GM19025 (cell line): ENCODE measurements at regions not wholly inside any gene's neighbourhood (a gene's known extent, or its start where the extent isn't known, plus 50 kb on each side); places are given as distances from the start of the nearest gene placed in this dataset.

Source experiments
- ATAC-seq: cut with Tn5 transposase; IDR thresholded peaks from one replicate; pipeline ENCODE4 v1.9.1; 2021; ENCODE audit warnings: mild to moderate bottlenecking, low read depth, moderate library complexity; ENCODE audit not compliant: unreplicated experiment

DNA sequence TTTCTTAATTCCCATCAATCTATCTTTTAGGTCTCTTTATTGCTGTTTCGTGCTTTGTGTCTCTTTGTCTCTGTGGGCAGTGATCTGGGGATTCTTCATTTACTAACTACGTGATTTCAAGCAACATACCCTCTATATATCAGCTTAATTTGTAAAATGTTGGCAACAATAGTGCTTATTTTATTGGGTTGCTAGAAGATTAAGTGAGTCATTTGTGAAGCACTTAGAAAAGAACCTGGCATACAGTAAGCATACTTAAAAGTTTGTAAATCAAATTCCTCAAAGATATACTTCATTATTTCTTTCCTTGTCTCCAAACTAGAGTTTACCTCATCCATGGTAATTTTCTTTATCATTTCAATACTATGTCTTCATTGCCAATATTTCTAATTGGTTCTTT lies 669.7 kb downstream of the MAT2B start:
- no peak for ATAC-seq

DNA sequence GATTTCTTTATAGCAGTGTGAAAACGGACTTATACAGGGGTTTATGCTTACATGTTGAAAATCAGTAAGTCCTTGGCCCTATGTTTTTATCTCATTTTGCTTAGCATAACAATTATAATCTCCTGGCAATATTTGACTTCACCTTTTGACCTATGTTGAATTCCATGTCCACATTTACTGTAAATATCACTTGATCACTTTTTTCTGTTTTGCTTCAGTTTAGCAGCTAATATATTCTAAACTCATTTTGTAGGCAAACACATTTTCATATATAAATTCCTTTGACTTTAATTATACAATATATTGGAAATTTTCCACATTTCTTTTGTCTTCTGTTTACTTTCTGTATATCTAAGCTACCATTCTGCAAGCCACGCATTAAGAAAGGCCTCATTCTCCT lies 674.0 kb downstream of the MAT2B start:
- no peak for ATAC-seq

DNA sequence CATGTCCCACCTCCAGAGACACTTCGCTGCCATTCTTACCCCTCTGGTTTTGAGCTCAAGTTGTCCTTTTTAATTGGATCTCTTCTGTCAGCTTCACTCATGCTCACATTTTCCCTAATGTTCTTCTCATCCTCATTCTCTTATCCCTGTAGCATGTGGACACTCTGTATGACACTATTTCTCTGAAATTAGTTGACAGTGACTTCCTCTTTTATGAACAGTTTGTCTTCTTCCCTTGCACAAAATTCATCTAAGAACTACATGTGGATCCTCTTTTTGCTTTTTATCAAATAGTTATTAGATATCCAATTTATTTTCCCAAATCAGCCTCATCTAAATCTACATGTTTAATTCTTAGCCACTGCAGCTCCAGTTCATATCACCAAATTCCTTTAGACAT lies 676.2 kb downstream of the MAT2B start:
- ATAC-seq: no peak

DNA sequence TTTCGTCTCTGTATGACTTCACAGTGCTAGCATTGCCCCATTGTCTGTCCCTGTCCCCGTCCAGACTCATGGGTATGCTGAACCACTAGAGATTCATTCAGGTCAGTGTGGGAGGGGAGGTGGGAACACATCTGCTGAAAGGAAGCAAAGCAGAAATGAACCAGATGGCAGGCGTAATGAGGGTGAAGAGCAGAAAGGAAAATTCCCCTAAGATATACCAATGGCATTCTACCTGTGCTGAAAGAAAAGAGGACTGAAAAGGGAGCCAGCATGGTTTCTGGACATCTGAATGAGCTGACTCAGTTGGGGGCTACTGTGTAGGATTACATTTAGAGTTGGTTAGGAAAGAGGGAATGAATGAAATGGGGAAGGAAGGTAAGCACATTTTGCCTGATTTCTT lies 678.7 kb downstream of the MAT2B start:
- no peak for ATAC-seq

- no peak for ATAC-seq
These were observed 679.6 kb downstream of the MAT2B start for GRCh38 chr5:164185000-164185399.

GRCh38 chr5:164186550-164186949 lies 681.1 kb downstream of the MAT2B start:
- no peak for ATAC-seq

DNA sequence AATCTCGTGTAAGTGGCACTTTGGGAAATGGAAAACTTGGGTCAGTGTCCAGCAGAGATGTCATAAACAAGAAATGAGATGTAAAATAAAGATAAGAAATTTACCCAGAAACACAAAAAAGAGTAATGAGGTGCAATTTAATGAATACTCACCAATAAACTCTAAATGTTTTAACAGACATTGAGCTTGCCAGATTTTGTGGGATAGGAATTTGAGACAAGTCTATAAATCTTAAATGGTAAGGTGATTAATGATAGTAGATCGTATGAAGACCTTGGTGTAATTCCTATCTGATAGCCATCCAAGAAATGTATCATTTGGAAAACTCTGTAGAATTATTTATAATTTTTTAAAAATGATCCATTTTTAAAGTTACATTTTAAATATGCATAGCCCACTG lies 682.4 kb downstream of the MAT2B start:
- no peak for ATAC-seq

GRCh38 chr5:164188733-164189148 lies 683.3 kb downstream of the MAT2B start:
- no peak for ATAC-seq

DNA sequence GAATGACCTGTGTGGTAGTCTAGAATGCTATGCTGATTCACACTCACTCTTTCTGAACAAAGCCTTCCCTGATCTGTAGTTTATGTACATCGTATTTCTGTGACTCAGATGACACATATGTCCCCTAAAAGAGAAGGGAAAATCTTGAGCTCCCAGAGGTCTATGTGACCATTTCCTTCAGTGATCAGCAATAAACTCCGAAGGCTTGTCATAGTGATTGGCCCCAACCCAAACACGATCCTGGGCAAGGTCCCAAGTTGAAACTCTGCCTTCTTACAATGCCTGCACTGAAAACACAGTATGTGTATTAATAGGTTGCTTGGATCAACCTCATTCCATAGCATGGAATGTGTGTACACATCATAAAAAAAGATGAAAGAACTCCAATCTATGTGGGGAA lies 685.8 kb downstream of the MAT2B start:
- no peak for ATAC-seq

DNA sequence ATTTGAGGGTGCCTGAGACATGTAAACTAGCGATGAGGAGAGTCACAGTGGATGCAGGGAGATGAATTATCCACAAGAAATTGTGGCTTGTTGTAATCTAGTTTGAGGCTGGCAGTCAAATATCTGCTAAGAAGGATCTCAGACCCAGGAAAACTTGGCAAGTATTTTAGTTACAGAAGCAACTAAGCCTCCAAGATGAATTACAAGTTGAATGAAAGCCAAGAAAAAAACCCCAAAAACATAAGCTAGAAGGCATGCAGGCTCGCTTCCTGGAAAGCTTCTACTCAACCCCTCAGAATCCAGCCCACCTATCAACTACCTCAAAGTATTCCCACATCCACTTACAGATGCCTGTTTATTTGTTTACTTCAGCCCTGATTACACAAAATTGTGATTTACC lies 696.9 kb downstream of the MAT2B start:
- ATAC-seq: no peak

DNA sequence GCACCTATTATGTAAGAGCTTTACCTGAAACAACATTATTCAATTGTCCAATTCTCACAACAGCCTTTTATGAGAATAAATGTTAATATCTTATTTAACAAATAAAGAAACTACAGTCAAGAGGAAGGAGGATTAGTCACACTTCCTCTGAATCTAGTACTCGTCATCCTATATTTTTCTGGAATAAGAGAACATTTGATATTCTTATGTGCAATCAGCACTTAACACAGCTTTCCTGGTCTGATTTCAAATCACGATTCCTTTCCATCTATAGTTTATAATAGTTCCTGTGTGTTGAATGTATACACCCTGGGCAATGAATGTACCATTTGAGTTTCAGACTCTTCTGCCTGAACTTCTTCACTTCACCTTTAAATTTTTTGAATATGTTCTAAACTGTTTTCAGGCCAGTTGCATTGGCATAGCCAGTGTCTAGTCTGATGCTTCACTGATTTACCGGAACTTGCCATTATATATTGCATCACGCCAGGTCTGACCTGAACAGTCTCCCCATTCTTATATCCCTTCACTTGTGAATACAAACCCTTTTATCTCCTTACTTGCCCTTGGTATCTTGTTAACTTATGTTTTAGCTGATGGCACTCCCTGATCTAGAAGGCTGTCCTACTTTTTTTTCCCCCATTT lies 698.3 kb downstream of the MAT2B start:
- ATAC-seq: no peak

DNA sequence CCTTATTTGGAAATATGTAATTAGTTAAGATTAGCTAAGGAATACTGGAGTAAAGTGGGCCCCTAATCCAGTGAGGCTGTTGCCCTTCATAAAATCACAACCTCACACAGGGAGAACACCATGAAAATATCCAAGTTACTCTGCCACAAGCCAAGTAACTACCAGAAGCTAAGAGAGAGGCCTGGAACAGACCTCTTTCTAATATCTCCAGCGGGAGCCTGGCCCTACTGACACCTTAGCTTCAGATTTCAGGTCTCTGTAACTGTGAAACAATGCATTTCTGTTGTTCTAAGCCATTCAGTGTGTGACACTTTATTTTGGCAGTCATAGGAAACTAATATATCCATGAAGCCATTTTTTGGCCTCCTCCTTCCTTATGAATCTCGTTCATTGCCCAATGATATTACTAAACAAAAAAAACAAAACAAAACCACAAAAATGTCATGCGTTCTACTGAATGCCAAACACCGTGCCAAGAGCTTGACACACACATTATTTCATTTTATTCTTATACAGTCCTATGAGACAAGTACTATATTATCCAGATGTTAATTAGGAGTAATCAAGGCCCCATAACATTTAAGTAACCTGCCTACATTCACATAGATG lies 699.0 kb downstream of the MAT2B start:
- no peak for ATAC-seq

GRCh38 chr5:164206196-164206595 lies 700.8 kb downstream of the MAT2B start:
- no peak for ATAC-seq

DNA sequence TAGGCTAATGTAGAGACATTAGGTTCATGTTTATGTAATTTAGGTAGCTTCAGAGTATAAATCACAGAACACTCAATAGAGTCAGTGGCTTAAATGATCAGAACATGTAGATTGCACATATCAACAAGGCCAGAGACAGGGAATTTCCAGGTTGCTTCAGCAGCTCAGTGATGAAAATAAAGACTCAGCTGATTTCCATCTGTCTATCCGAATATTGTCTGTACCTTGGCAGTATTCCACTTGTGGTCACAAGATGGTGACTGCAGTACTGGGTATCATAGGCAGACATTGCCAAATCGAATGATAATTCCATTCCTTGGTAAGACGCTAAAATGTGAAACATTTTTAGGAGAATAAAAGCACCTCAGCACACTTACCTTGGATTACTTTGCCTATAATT lies 702.2 kb downstream of the MAT2B start:
- no peak for ATAC-seq

DNA sequence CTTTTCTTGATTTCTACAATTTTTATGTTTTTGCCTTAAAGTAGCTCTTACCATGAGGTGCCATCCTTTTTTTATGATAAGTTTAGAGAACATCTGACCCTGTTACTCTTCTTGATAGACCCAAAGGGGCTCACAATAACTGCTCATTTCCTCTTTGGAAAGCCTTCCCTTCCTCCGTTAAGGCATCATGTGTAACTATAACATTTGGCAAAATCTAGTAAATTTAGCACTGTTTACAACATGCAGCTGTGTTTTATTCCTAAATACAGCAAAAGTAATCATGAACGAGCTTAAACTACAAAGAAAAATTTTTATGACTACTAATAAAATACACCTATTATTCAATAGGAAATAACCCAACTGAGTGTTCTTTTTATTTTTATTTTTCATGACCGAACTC lies 705.1 kb downstream of the MAT2B start:
- no peak for ATAC-seq

- no peak for ATAC-seq
These were observed 709.3 kb downstream of the MAT2B start for GRCh38 chr5:164214698-164215097.

DNA sequence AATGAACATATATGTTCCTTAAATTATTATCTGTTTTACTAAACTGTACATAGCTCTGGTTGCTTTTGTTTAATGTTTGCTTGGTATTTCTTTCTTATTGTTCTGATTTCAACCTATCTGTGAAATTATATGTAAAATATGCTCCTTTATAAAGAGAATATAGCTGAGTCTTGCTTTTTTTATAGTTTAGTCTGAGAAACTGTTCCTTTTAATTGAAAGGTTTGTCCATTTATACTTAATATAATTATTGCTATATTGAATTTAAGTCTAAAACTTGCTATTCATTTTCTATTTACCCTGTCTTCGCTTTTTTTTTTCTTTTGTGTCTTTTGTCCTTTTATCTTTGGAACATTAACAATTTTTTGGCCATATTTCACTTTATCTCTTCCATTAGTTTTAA lies 712.0 kb downstream of the MAT2B start:
- no peak for ATAC-seq

GRCh38 chr5:164220522-164220921 lies 715.1 kb downstream of the MAT2B start:
- no peak for ATAC-seq

DNA sequence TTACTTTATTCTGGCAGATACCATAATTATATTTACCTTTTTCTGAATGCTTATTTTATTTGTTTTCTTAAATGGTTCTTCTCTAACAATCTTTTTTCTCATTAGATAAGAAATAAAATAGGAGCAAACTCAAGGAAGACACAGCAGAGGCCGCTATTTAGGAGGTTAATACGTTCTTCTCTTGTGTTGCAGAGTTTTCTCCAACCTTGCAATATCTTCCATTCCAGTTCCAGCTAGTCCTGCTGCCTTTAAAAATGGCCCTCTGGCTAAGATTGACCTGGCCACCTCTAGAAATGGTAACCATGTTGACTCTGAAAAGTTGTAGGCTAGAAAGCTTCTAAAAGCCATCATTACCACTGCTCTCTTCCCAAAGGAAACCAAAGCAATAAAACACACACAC lies 718.8 kb downstream of the MAT2B start:
- no peak for ATAC-seq

- no peak for ATAC-seq
These were observed 719.4 kb downstream of the MAT2B start for GRCh38 chr5:164224772-164225171.

- ATAC-seq: no peak
These were observed 724.9 kb downstream of the MAT2B start for GRCh38 chr5:164230341-164230740.

DNA sequence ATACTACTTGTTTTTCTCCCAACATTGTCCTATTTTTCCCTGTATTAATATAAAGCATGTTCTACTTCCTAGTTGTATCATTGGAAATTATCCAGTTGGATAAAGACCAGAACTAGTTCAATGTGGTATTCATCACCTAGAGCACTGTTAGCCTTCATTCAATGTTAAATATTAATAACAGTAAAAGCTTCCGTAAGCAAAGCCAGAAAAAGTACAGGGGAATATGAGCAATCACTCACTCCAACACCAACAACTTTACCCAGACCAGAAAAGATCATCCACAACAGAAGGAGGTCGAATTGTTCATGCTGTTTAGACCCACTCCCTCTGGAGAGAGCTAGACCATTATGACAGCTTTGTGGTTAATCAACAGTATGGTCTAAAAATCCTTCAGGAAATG lies 728.4 kb downstream of the MAT2B start:
- no peak for ATAC-seq

GRCh38 chr5:164234321-164234720 lies 728.9 kb downstream of the MAT2B start:
- ATAC-seq: no peak
